GM12874 (cell line): ENCODE measurements at regions not wholly inside any gene's neighbourhood (a gene's known extent, or its start where the extent isn't known, plus 50 kb on each side); places are given as distances from the start of the nearest gene placed in this dataset.

ENCODE experiments used
- TF ChIP-seq, protein P1 (sequence below): IDR thresholded peaks from 2 replicates; pipeline ENCODE4 v1.5.1; 2011; ENCODE audit warnings: low read depth, mild to moderate bottlenecking, control low read depth, low read length, moderate library complexity; ENCODE audit not compliant: insufficient read depth

DNA sequence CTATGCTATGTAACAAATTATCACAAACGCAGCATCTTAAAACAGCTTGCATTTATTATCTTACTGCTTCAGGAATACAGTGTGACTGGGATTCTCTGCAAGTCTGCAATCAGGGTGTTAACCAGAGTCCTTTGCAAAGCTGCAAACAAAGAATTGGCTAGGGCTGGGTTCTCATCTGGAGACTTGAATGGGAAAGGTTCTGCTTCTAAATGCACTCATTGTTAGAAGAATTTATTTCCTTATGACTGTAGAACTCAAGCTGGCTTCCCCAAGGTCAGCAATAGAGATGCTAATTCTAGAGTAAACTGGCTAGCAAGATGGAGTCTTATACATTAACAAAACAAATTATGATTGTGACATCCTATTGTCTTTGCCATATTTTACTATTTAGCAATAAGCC is 673.7 kb downstream of the DIPK2A start:
- TF ChIP-seq, protein P1, sequence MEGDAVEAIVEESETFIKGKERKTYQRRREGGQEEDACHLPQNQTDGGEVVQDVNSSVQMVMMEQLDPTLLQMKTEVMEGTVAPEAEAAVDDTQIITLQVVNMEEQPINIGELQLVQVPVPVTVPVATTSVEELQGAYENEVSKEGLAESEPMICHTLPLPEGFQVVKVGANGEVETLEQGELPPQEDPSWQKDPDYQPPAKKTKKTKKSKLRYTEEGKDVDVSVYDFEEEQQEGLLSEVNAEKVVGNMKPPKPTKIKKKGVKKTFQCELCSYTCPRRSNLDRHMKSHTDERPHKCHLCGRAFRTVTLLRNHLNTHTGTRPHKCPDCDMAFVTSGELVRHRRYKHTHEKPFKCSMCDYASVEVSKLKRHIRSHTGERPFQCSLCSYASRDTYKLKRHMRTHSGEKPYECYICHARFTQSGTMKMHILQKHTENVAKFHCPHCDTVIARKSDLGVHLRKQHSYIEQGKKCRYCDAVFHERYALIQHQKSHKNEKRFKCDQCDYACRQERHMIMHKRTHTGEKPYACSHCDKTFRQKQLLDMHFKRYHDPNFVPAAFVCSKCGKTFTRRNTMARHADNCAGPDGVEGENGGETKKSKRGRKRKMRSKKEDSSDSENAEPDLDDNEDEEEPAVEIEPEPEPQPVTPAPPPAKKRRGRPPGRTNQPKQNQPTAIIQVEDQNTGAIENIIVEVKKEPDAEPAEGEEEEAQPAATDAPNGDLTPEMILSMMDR, result no peak

DNA sequence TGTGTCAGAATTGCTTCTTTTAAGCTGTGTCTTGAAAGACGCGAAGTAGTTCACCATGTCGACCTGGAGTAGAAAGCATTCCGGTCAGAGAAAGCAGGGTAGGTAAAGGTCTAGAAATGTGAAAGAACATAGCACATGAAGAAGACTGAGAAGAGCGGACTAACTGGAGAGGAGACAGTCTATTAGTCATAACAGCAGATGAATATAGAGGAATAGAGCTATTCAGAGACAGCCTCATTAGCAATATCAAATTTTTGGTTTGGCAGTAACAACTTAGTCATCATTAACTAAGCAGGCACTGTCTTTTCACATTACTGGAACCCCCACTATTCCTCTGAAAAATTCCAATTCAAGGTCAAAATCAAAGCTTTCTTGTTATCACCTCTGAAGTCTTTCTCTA is 678.8 kb downstream of the DIPK2A start:
- TF ChIP-seq, protein P1, result no peak

DNA sequence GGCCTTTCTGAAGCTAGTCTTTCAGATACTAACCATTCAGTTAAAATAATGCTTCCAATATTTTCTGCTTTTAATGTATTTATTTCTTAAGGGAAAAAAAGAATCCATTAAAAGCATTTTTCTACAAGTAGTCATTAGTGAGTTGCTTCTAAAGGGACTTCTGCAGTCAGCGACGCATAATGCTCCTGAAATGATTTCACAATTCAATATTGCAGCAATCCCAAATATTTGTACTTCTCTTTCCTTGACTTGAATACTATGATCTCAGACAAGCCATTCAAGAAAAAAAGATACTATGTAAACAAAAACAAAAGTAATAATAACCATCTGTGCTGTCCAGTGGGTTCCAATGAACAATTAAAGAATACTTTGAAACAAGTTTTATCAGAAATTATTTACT is 681.0 kb downstream of the DIPK2A start:
- TF ChIP-seq, protein P1, result no peak

DNA sequence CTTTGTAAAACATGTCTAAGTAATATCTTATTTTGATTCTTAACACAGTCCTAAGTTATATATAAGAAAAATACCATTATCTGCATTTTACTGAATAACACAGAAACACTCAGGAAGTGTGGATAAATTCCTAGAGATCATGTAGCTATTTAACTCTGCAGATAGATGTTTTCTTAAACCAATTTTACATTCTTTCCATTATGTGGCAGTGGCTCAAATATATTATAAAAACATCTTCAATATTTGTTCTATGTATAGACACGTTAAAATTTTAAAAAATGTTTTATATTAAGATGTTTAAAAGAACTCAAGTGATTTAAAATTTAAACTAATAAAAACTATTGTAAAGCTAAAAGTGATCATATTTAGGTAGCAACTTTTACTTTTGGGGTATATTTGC is 683.8 kb downstream of the DIPK2A start:
- TF ChIP-seq, protein P1, result no peak

DNA sequence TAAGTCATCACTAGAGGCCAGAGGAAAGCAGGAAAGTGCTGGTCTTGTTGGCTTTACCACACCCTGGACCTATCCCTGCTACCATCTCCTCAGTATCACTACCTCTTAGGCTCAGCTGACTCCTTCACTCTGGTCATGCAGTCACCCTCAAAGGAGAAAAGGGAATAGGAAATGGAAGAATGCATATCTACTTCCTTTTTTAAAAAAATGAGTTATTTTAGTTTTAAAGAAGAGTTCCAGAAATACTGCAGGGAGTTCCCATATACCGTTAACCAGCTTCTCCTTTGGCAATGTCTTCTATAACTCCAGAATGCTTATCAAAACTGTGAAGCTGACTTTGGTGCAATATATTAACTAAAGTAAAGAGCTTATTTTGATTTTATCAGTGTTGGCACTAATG is 688.6 kb downstream of the DIPK2A start:
- TF ChIP-seq, protein P1, result no peak

DNA sequence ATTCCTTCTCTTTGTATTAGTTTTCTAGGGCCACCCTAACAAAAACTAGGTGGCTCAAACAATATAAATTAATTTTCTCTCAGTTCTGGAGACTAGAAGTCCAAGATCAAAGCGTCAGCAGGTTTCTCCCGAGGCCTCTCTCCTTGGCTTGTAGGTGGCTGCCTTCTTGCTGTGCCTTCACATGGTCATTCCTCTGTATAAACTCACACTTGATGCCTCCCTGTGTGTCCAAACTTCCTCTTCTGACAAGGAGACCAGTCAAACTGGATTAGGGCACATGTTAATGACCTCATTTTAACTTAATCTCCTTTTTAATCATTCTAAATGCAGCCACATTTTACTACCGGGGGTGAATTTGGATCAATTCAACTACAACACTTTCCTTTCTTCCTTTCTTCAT is 691.1 kb downstream of the DIPK2A start:
- TF ChIP-seq, protein P1, result no peak

DNA sequence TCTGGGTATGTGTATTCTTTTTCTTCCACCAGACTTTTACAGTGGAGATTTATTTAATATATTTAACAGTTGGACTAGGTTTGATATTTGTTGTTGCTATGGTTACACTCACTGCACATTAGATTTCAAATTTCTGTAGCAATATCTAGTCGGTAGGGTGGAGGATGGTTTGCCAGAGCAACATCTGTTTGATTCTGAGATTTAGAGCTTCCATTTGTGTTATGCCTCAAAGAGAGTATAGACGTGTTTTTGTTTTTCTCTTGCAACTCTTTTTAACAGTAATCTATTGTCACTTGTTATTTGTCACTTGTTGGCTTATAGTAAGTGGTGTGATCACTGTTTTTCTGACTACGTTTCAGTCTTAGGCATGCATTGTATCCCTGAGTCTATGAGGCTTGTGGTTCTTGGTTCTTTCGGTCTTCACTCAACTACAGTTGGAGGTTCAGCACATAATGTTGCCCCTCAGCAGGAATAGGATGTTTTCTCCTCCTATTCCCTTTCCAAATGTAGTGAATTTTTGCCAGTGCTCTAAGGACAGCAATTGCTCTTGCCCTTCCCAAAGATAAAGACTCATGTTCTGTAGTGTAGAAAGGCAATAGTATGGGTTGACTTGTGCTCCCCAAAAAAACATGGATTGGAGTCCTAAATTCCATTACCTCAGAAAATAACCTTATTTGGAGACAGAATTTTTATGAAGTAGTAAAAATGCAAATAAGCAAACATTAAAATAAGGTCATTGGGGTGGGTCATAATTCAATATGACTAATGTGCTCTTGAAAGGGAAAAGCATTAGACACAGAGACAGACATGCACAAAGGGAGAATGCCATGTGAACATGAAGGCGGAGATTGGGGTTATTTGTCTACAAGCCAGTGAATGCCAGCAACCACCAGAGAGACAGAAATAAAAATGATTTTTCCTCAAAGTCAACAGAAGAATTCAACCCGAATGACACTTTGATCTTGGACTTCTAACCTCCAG is 692.1 kb downstream of the DIPK2A start:
- TF ChIP-seq, protein P1, result no peak
